VCaP (cell line): ENCODE measurements at regions not wholly inside any gene's neighbourhood (a gene's known extent, or its start where the extent isn't known, plus 50 kb on each side); places are given as distances from the start of the nearest gene placed in this dataset.

Source experiments
- H3K27ac ChIP-seq: fragments of 450-650 bp; 2 replicates; pipeline ENCODE4 v1.5.1; 2017
- TF ChIP-seq, protein P1 (sequence below): fragments of 450-650 bp; conservative IDR thresholded peaks from 2 replicates; pipeline ENCODE4 v1.5.1; 2017; ENCODE audit warnings: mild to moderate bottlenecking, moderate library complexity

DNA sequence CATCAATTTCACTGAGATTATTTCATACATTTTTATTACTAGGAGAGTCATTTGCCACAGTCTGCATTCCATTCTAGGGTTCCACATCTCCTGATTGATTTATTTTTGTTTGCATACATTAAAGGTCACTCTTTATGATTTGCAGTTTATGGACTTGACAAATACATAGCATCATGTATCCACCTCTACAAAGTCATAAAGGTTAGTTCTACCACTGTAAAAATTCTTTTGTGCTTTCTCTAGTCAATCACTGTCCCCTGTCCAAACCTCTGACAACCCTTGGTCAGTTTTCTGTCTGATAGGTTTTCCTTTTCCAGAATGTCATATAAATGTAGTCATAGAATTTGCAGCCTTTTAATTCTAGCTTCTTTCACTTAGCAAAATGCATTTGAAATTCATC, 434.6 kb upstream of the MON1B start:
- TF ChIP-seq, protein P1, sequence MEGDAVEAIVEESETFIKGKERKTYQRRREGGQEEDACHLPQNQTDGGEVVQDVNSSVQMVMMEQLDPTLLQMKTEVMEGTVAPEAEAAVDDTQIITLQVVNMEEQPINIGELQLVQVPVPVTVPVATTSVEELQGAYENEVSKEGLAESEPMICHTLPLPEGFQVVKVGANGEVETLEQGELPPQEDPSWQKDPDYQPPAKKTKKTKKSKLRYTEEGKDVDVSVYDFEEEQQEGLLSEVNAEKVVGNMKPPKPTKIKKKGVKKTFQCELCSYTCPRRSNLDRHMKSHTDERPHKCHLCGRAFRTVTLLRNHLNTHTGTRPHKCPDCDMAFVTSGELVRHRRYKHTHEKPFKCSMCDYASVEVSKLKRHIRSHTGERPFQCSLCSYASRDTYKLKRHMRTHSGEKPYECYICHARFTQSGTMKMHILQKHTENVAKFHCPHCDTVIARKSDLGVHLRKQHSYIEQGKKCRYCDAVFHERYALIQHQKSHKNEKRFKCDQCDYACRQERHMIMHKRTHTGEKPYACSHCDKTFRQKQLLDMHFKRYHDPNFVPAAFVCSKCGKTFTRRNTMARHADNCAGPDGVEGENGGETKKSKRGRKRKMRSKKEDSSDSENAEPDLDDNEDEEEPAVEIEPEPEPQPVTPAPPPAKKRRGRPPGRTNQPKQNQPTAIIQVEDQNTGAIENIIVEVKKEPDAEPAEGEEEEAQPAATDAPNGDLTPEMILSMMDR, result no peak
- no peak overlapping the region for H3K27ac ChIP-seq

DNA sequence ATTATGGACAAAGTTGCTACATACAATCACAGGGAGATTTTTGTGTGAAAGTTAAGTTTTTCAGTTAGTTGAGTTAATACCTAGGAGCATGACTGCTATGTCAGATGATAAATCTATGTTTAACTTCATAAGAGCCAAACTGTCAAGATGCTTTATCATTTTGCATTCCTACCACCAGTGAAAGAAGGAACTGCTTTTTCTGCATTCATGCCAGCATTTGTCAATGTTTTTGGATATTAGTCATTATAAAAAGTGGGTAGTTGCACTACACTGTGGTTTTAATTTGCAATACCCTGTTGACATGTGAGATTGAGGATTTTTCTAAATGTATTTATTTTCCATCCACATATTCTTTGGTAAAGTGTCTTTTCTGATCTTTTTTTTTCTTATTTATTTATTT, 434.0 kb upstream of the MON1B start:
- TF ChIP-seq, protein P1, result no peak
- H3K27ac ChIP-seq, result no peak overlapping the region

DNA sequence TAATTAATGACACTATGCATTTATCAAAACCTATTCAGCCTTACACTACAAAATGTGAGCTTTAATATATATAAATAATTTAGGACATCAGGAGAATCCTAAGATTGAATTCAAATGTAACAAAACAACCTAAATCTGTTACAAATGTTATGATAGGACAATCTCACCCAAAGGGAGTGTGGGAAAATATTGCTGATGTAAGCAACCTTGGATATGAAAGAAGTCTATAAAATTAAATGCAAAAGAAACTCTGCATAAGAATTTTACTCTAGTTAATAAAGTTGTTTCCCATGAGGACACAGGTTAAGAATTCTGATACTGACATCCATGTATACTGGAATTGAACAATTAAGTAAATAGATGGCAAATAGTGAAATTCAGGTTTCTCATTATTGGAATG, 424.5 kb upstream of the MON1B start:
- H3K27ac ChIP-seq, result no peak overlapping the region
- TF ChIP-seq, protein P1, result no peak

DNA sequence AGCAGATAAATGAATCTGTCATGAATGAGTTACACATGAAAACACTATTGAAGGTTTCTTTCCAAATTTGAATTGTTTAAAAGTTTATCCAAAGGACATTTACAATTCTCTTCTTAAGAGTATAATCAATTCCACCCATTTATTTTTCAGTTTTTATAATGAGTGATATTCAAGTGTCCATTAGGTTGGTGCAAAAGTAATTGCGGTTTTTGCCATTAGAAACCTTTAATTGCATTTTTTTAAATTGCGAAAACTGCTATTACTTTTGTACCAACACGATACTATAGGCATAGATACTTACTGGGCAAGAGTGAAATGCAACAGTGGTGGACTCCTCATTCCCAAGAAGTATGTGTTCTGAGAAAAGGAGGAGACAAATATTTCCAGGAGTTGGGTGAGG, 422.7 kb upstream of the MON1B start:
- TF ChIP-seq, protein P1, result no peak
- no peak overlapping the region for H3K27ac ChIP-seq

DNA sequence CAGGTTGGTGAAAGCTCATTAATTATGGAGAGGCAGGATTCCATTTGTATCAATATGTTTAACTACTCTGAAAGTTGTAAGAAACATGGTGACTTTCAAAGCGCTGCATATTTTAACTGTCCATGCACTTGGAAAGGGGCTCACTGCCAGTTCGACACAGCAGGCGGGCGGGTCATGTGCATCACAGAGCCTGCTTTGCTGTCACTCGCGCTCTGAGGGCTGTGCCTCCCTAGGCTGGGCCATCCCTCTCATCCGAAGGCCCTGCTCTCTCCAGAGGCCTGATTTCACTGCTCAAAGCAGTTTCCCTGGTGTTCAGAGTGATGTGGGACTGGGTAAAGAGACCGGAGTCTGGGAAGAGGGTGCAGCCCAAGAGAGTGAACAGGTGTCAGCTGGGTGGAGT, 422.0 kb upstream of the MON1B start:
- TF ChIP-seq, protein P1, result no peak
- no peak overlapping the region for H3K27ac ChIP-seq

DNA sequence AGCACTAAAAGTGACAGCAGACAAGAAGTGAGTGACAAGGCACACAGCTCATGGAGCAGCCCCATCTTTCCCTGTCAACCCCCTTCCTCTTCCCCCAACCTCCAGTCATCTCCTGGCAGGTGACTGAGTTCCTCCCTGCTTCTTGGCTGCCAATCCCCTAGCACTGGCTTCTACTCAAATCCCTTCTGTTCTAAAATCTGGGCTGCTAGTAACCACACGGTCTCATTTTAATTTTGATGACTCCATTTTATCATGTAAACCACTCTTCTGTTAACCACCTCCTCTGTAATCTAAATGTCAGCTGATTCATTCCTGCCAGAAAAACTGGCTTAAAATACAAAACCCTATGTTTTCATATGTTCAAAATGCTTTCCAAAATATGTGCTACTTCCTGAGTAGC, 419.8 kb upstream of the MON1B start:
- no peak overlapping the region for H3K27ac ChIP-seq
- TF ChIP-seq, protein P1, result no peak

DNA sequence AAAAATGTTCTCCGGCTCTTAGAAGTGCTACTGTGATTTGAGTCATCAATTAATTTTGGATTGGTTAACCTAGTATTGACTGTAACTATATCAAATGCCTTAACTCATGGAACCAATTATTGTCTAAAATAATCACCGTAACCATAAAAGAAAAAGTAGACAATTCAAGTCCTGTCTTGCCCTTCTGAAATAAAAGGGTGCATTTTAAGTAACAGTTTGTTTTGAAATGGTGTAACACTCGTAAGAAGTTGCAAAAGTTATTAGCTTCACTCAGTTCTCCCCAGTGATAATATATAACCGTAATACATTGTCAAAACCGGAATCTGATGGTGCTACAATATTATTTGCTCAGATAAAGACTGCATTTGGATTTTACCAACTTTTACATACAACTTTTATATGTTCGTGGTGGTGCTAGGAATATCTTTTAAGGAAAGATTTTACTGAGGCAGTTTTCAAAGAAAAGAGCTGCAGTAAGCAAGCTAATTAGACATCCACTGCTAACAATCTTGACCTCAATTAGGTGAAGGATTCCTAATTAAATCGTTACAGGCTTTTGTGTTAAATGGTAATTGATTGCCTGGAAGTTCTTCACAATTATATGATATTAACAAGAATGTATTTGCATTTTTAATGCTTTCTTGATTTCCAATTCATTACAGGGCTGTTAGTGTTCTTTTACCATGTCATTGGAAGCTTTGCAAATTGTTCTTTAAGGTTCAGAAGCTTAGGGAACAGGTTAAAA, 413.1 kb upstream of the MON1B start:
- no peak overlapping the region for H3K27ac ChIP-seq
- TF ChIP-seq, protein P1, result no peak
